Endothelial cell of umbilical vein (primary cell): ENCODE measurements at regions not wholly inside any gene's neighbourhood (a gene's known extent, or its start where the extent isn't known, plus 50 kb on each side); places are given as distances from the start of the nearest gene placed in this dataset.

ENCODE experiments used
- BruUV-seq: library from RNA; stranded (reverse); fragments of 400-500 nt; replicated peaks from 2 replicates; lab custom pipeline; 2021; lab: Mats Ljungman, UMichigan
- CTCF ChIA-PET: fragments of 300-600, 350-600 bp; sonication (Branson Sonifier 250); formaldehyde crosslinking; loops from one replicate; lab custom pipeline; 2021; ENCODE audit warnings: antibody characterized with exemption, inconsistent platforms; lab: Charles Lee
- POLR2A ChIA-PET: fragments of 300-600, 350-600 bp; sonication (Branson Sonifier 250); formaldehyde crosslinking; loops from one replicate; lab custom pipeline; 2021; ENCODE audit warnings: antibody characterized with exemption, inconsistent platforms; lab: Charles Lee
- DNase-seq: peaks from one replicate; pipeline ENCODE4 v3.0.0-alpha.2; 2011; ENCODE audit warnings: low read depth, low spot score
- FAIRE-seq: peaks from 2 replicates; lab custom pipeline; 2011; peaks lifted over from hg19 to GRCh38; lab: Jason Lieb, UNC
- H2AFZ ChIP-seq: 2 replicates; pipeline ENCODE4 v1.6.0; 2012; ENCODE audit warnings: low read depth, low read length, control low read depth, inconsistent platforms
- H3K27ac ChIP-seq: 2 replicates; pipeline ENCODE4 v1.5.1; 2011; ENCODE audit warnings: low read depth, mild to moderate bottlenecking, control low read depth, low read length, moderate library complexity; ENCODE audit not compliant: insufficient read depth
- H3K27me3 ChIP-seq, 2 experiments: 2 replicates each; pipeline versions ENCODE4 v1.6.0 to v1.6.1; 2011; ENCODE audit warnings: low read length in 2 of 2, mixed read lengths in 1 of 2; ENCODE audit not compliant: control insufficient read depth in 2 of 2, insufficient read depth in 2 of 2
- H3K36me3 ChIP-seq, 2 experiments: 2 replicates in 1 of 2; 3 replicates in 1 of 2; pipeline ENCODE4 v1.5.1; 2011; ENCODE audit warnings: low read length in 2 of 2, mild to moderate bottlenecking in 1 of 2, moderate library complexity in 1 of 2; ENCODE audit not compliant: control insufficient read depth in 2 of 2, insufficient read depth in 2 of 2; ENCODE audit errors: extremely low read depth in 1 of 2
- H3K4me1 ChIP-seq: 3 replicates; pipeline ENCODE4 v1.5.1; 2011; ENCODE audit warnings: mild to moderate bottlenecking, low read length; ENCODE audit not compliant: control insufficient read depth, insufficient read depth; ENCODE audit errors: extremely low read depth
- H3K4me2 ChIP-seq: 2 replicates; pipeline ENCODE4 v1.6.1; 2011; ENCODE audit warnings: low read length, control low read depth, mixed read lengths; ENCODE audit not compliant: insufficient read depth
- H3K4me3 ChIP-seq, 3 experiments: fragments of 200-600 bp in 1 of 3; sonication (generic), shearing (Covaris generic) in 1 of 3; replicated peaks in 1 of 3; 2 replicates each; pipeline ENCODE4 v1.5.1; 2011 to 2016; ENCODE audit warnings: control low read depth in 3 of 3, low read length in 3 of 3, mild to moderate bottlenecking in 2 of 3, inconsistent platforms in 1 of 3, low read depth in 1 of 3, moderate library complexity in 1 of 3; ENCODE audit not compliant: insufficient read depth in 1 of 3
- H3K79me2 ChIP-seq: 2 replicates; pipeline ENCODE4 v1.6.0; 2012; ENCODE audit warnings: low read length, inconsistent platforms; ENCODE audit not compliant: control insufficient read depth, insufficient read depth
- H3K9ac ChIP-seq: replicated peaks from 2 replicates; pipeline ENCODE3; 2011; ENCODE audit warnings: low read length, control low read depth; ENCODE audit not compliant: insufficient read depth; ENCODE audit errors: extremely low read depth
- H3K9me1 ChIP-seq: replicated peaks from 3 replicates; pipeline ENCODE4 v1.6.0; 2011; ENCODE audit warnings: mild to moderate bottlenecking, low read length; ENCODE audit not compliant: control insufficient read depth, insufficient read depth; ENCODE audit errors: extremely low read depth
- H3K9me3 ChIP-seq: replicated peaks from 2 replicates; pipeline ENCODE4 v1.5.1; 2012; ENCODE audit warnings: low read length, inconsistent platforms; ENCODE audit not compliant: control insufficient read depth, insufficient read depth
- H4K20me1 ChIP-seq: replicated peaks from 2 replicates; pipeline ENCODE3; 2011; ENCODE audit warnings: mild to moderate bottlenecking, low read length; ENCODE audit not compliant: control insufficient read depth, insufficient read depth; ENCODE audit errors: extremely low read depth
- CTCF ChIP-seq, 2 donors: IDR thresholded peaks; 1 replicate in 1 of 2; 2 replicates in 1 of 2; pipeline ENCODE4 v1.5.1; 2011; ENCODE audit warnings: low read length in 2 of 2, mild to moderate bottlenecking in 2 of 2, moderate library complexity in 2 of 2, control low read depth in 1 of 2, inconsistent platforms in 1 of 2, low read depth in 1 of 2; ENCODE audit not compliant: insufficient read depth in 1 of 2; ENCODE audit errors: extremely low read depth in 1 of 2
- EZH2 ChIP-seq: IDR thresholded peaks from 2 replicates; pipeline ENCODE4 v1.6.1; 2012; ENCODE audit warnings: borderline replicate concordance, low read depth, mild to moderate bottlenecking, moderate library complexity, low read length, inconsistent platforms; ENCODE audit not compliant: severe bottlenecking
- MAX ChIP-seq: IDR thresholded peaks from 2 replicates; pipeline ENCODE4 v1.6.1; 2011; ENCODE audit not compliant: insufficient read depth, insufficient read length
- POLR2AphosphoS5 ChIP-seq: IDR thresholded peaks from 2 replicates; pipeline ENCODE4 v1.6.1; 2012; ENCODE audit warnings: low read depth, mild to moderate bottlenecking, control low read depth, low read length, moderate library complexity; ENCODE audit not compliant: insufficient read depth
- dilution Hi-C: fragments of 300-500 bp; cut with MboI; formaldehyde crosslinking; loops from one replicate; pipeline ENCODE4 v1.15.0; 2019; ENCODE audit warnings: low sequenced_read_pairs; ENCODE audit not compliant: extremely low pct_ligation_motif_present
- intact Hi-C: fragments of 100-400 bp; cut with micrococcal nuclease; formaldehyde crosslinking; loops from one replicate; pipeline ENCODE4 v1.10.0; 2022

GRCh38 chr5:113682497-113683136 is 169.1 kb downstream of the YTHDC2 start:
- no peaks in the 10 kb centered on the region for H3K36me3 ChIP-seq
- no peaks in the 10 kb centered on the region for H4K20me1 ChIP-seq
- no peak for TF ChIP-seq EZH2
- peak in 1 of 2 donors; percentile 3 for TF ChIP-seq CTCF (IDR thresholded peaks at IDR 0.05; ENCODE audit: extremely low read depth in 1 of 2, insufficient read depth in 1 of 2, low read depth in 1 of 2, low read length in 2 of 2)
- FAIRE-seq: no peak
- no peak overlapping the region for H3K27ac ChIP-seq
- DNase-seq: peak; percentile 18
- no peak overlapping the region for H3K4me2 ChIP-seq
- no peak overlapping the region for H3K4me3 ChIP-seq
- H3K9me1 ChIP-seq: no peaks in the 10 kb centered on the region
- CTCF ChIA-PET: interaction anchor here (1.0 to 7.4 kb wide), 11 partner anchors 11 to 1415 kb away, joined by 3 to 132 read pairs (median 3); no protein-coding TSS in a partner anchor
- no peak overlapping the region for H2AFZ ChIP-seq
- H3K4me1 ChIP-seq: no peaks in the 10 kb centered on the region
- BruUV-seq: no TSS peak
- peaks cover 1 to 2% of the 10 kb centered on the region in 2 experiments for H3K27me3 ChIP-seq
- H3K9me3 ChIP-seq: no peaks in the 10 kb centered on the region
- dilution Hi-C loops: no loop called here
- H3K9ac ChIP-seq: no peak overlapping the region
- POLR2A ChIA-PET: no interaction called here
- no peaks in the 10 kb centered on the region for H3K79me2 ChIP-seq
- intact Hi-C loops: no loop called here

GRCh38 chr5:113683211-113683610 is 169.7 kb downstream of the YTHDC2 start:
- Histone ChIP-seq H3K4me2 (no peak overlapping the region), H3K9me1 (no peaks in the 10 kb centered on the region), H3K9ac (no peak overlapping the region), H3K27me3 (peaks cover 0 to 2% of the 10 kb centered on the region in 2 experiments), H3K9me3 (no peaks in the 10 kb centered on the region), H3K4me1 (no peaks in the 10 kb centered on the region), H3K4me3 (no peak overlapping the region), H3K79me2 (no peaks in the 10 kb centered on the region), H4K20me1 (no peaks in the 10 kb centered on the region), H3K36me3 (no peaks in the 10 kb centered on the region), H3K27ac (no peak overlapping the region), H2AFZ (no peak overlapping the region)
- no peak for TF ChIP-seq POLR2AphosphoS5
- no peak for TF ChIP-seq MAX
- DNase-seq (no peak), FAIRE-seq (no peak)
- ChIA-PET CTCF (interaction anchor here (2.3 to 7.4 kb wide), 3 partner anchors 71 to 767 kb away, joined by 11 to 132 read pairs (median 24); no protein-coding TSS in a partner anchor), POLR2A (no interaction called here)
- BruUV-seq: no TSS peak
- intact Hi-C loops: no loop called here
- dilution Hi-C loops: no loop called here
